ENCODE measurements at regions not wholly inside any gene's neighbourhood (a gene's known extent, or its start where the extent isn't known, plus 50 kb on each side); places are given as distances from the start of the nearest gene placed in this dataset.

DNA sequence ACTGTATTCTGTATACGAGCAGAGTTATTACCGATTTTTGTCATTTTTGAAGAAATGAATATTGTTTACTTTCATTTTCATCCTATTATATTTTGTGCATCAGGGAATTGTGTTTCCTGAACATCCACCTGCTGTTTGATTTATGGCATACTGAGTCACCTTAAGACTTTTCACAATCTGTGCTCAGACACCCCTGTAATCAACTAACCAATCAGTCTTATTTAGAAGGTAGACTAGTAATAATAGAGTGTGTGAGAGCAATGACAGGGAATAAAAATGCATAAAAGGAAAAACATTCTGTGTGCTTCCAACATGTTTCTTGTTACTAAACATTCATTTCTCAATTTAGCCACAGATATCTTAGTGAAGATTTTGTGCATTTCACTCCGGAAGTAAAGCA is 1413.6 kb upstream of the ACO1 start:
- in situ Hi-C loops (cut with MboI) = no loop called here
- RAD21 ChIA-PET (ENCODE audit: unreplicated experiment) = no interaction called here
- TF ChIP-seq TAF1 (IDR thresholded peaks at IDR 0.05; ENCODE audit: borderline replicate concordance, low read depth, low read length) (no peak), CHD2 (IDR thresholded peaks at IDR 0.05; ENCODE audit: borderline replicate concordance, low read depth, low read length) (no peak), MTA3 (IDR thresholded peaks at IDR 0.05; ENCODE audit: borderline replicate concordance, low read length) (no peak), CEBPZ (IDR thresholded peaks at IDR 0.05; ENCODE audit: low read depth, low read length) (no peak), MTA2 (IDR thresholded peaks at IDR 0.05; ENCODE audit: low read depth) (no peak), TBL1XR1 (IDR thresholded peaks at IDR 0.05; ENCODE audit: low read depth, low read length) (no peak), MYB (IDR thresholded peaks at IDR 0.05; ENCODE audit: borderline replicate concordance, low read depth, low read length) (no peak), RELA (IDR thresholded peaks at IDR 0.05; ENCODE audit: borderline replicate concordance, partially characterized antibody) (no peak), PRDM15 (CRISPR knock-in tag; IDR thresholded peaks at IDR 0.05) (no peak)
- TF ChIP-seq, protein P1, sequence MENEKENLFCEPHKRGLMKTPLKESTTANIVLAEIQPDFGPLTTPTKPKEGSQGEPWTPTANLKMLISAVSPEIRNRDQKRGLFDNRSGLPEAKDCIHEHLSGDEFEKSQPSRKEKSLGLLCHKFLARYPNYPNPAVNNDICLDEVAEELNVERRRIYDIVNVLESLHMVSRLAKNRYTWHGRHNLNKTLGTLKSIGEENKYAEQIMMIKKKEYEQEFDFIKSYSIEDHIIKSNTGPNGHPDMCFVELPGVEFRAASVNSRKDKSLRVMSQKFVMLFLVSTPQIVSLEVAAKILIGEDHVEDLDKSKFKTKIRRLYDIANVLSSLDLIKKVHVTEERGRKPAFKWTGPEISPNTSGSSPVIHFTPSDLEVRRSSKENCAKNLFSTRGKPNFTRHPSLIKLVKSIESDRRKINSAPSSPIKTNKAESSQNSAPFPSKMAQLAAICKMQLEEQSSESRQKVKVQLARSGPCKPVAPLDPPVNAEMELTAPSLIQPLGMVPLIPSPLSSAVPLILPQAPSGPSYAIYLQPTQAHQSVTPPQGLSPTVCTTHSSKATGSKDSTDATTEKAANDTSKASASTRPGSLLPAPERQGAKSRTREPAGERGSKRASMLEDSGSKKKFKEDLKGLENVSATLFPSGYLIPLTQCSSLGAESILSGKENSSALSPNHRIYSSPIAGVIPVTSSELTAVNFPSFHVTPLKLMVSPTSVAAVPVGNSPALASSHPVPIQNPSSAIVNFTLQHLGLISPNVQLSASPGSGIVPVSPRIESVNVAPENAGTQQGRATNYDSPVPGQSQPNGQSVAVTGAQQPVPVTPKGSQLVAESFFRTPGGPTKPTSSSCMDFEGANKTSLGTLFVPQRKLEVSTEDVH (IDR thresholded peaks at IDR 0.05; ENCODE audit: low read depth, partially characterized antibody) = no peak
- SMC1A ChIA-PET (ENCODE audit: uncharacterized antibody, unreplicated experiment) = no interaction called here
- no TSS peak for BruUV-seq (replicated peaks)
- H3K4me3 ChIP-seq = no peak overlapping the region
- FAIRE-seq = no peak
- POLR2A ChIA-PET = no interaction called here
- no peak overlapping the region for H3K4me2 ChIP-seq (ENCODE audit: control insufficient read depth, insufficient read depth)
- H2AFZ ChIP-seq (ENCODE audit: control insufficient read depth, low read depth, low read length) = no peak overlapping the region
- WGBS (ENCODE audit: insufficient coverage, insufficient replicate concordance, low lambda C conversion rate, missing lambda C conversion rate) = 50% methylated on average over 3 of the region's 3 CpGs
- no peaks in the 10 kb centered on the region for H3K9me3 ChIP-seq (replicated peaks; ENCODE audit: control insufficient read depth, insufficient read depth, low read length)
- H3K36me3 ChIP-seq (ENCODE audit: control insufficient read depth in 2 of 2, insufficient read depth in 2 of 2, low read length in 1 of 2) = no peaks in the 10 kb centered on the region
- no peak for DNase-seq (ENCODE audit: low read depth, low spot score)
- no peaks in the 10 kb centered on the region for H3K79me2 ChIP-seq (ENCODE audit: control insufficient read depth, insufficient read depth, low read length)
- CTCF ChIA-PET = no interaction called here
- H3K4me1 ChIP-seq (ENCODE audit: control insufficient read depth, insufficient read depth, low read length) = no peaks in the 10 kb centered on the region
- intact Hi-C loops (cut with micrococcal nuclease; ENCODE audit: unreplicated experiment) = no loop called here
- no peak for ATAC-seq
- H3K9ac ChIP-seq (ENCODE audit: control insufficient read depth, insufficient read depth, low read length) = no peak overlapping the region
- H4K20me1 ChIP-seq (ENCODE audit: control insufficient read depth, insufficient read depth) = no peaks in the 10 kb centered on the region
- no peaks in the 10 kb centered on the region for H3K27me3 ChIP-seq (replicated peaks in 1 of 2; ENCODE audit: control insufficient read depth in 2 of 2, insufficient read depth in 2 of 2, low read length in 1 of 2)
- no peak overlapping the region for H3K27ac ChIP-seq (ENCODE audit: control insufficient read depth, insufficient read depth)
